HepG2 (cell line): ENCODE measurements at regions not wholly inside any gene's neighbourhood (a gene's known extent, or its start where the extent isn't known, plus 50 kb on each side); places are given as distances from the start of the nearest gene placed in this dataset.

Experiments used
- AKAP8 ChIP-seq: sonication (generic); formaldehyde crosslinking; IDR thresholded peaks from 2 replicates; pipeline ENCODE4 v1.5.1; 2020; ENCODE audit warnings: mild to moderate bottlenecking, missing genetic modification reagents
- CEBPG ChIP-seq: IDR thresholded peaks from 2 replicates; pipeline ENCODE4 v1.6.1; 2016
- CHCHD3 ChIP-seq: sonication (generic); formaldehyde crosslinking; IDR thresholded peaks from 2 replicates; pipeline ENCODE4 v1.8.0; 2022; ENCODE audit warnings: mild to moderate bottlenecking, missing genetic modification reagents, moderate library complexity
- GZF1 ChIP-seq: sonication (generic); formaldehyde crosslinking; IDR thresholded peaks from 2 replicates; pipeline ENCODE4 v1.5.1; 2020; ENCODE audit warnings: mild to moderate bottlenecking, missing genetic modification reagents
- HCFC1 ChIP-seq: fragments of 150-350 bp; IDR thresholded peaks from 2 replicates; pipeline ENCODE4 v1.6.1; 2014; ENCODE audit warnings: low read depth, low read length
- JDP2 ChIP-seq: sonication (generic); formaldehyde crosslinking; IDR thresholded peaks from 2 replicates; pipeline ENCODE4 v1.8.1; 2022; ENCODE audit warnings: missing genetic modification reagents, borderline replicate concordance
- JUND ChIP-seq: sonication (generic); formaldehyde crosslinking; IDR thresholded peaks from 2 replicates; pipeline ENCODE4 v1.8.0; 2022; ENCODE audit warnings: mild to moderate bottlenecking, missing genetic modification reagents
- KAT8 ChIP-seq: IDR thresholded peaks from 2 replicates; pipeline ENCODE4 v1.6.1; 2016; ENCODE audit warnings: missing genetic modification reagents, missing compliant biosample characterization
- KMT2A ChIP-seq: sonication (generic); formaldehyde crosslinking; IDR thresholded peaks from 2 replicates; pipeline ENCODE4 v1.4.0; 2020; ENCODE audit warnings: missing genetic modification reagents
- MAFK ChIP-seq, 2 experiments: IDR thresholded peaks in 1 of 2; conservative IDR thresholded peaks in 1 of 2; 2 replicates each; pipeline ENCODE4 v1.6.1; 2011; ENCODE audit warnings: improper control_type of control experiment in 2 of 2, low read length in 2 of 2
- NFE2 ChIP-seq: sonication (generic); formaldehyde crosslinking; IDR thresholded peaks from 2 replicates; pipeline ENCODE4 v1.4.0; 2020; ENCODE audit warnings: missing genetic modification reagents
- NFE2L2 ChIP-seq: fragments of 150-350 bp; IDR thresholded peaks from 2 replicates; pipeline ENCODE4 v1.6.1; 2014; ENCODE audit warnings: low read length
- RARG ChIP-seq: sonication (generic); formaldehyde crosslinking; IDR thresholded peaks from 2 replicates; pipeline ENCODE4 v1.4.0; 2020; ENCODE audit warnings: low read depth, mild to moderate bottlenecking, missing genetic modification reagents
- SMAD1 ChIP-seq: sonication (generic); formaldehyde crosslinking; IDR thresholded peaks from 2 replicates; pipeline ENCODE4 v1.4.0; 2020; ENCODE audit warnings: missing genetic modification reagents, low read depth, mild to moderate bottlenecking, borderline replicate concordance
- SMARCC2 ChIP-seq: fragments of 450-650 bp; IDR thresholded peaks from 2 replicates; pipeline ENCODE4 v1.6.1; 2017; ENCODE audit warnings: antibody characterized with exemption, mild to moderate bottlenecking
- SMC3 ChIP-seq: IDR thresholded peaks from 2 replicates; pipeline ENCODE4 v1.6.1; 2011; ENCODE audit warnings: low read length, improper control_type of control experiment
- ZBTB7A ChIP-seq: sonication (generic); formaldehyde crosslinking; IDR thresholded peaks from 2 replicates; pipeline ENCODE4 v1.8.0; 2022; ENCODE audit warnings: mild to moderate bottlenecking, missing genetic modification reagents
- ZBTB7B ChIP-seq: sonication (generic); formaldehyde crosslinking; IDR thresholded peaks from 2 replicates; pipeline ENCODE4 v1.4.0; 2020; ENCODE audit warnings: missing genetic modification reagents
- ZBTB8A ChIP-seq: sonication (generic); formaldehyde crosslinking; IDR thresholded peaks from 2 replicates; pipeline ENCODE4 v1.4.0; 2020; ENCODE audit warnings: mild to moderate bottlenecking, low read depth, missing genetic modification reagents, borderline replicate concordance
- ZKSCAN5 ChIP-seq: sonication (generic); formaldehyde crosslinking; IDR thresholded peaks from 2 replicates; pipeline ENCODE4 v1.5.1; 2020; ENCODE audit warnings: mild to moderate bottlenecking, missing genetic modification reagents
- ZNF101 ChIP-seq: sonication (generic); formaldehyde crosslinking; IDR thresholded peaks from 2 replicates; pipeline ENCODE4 v1.4.0; 2020; ENCODE audit warnings: mild to moderate bottlenecking, low read depth, missing genetic modification reagents, borderline replicate concordance
- ZNF30 ChIP-seq: sonication (generic); formaldehyde crosslinking; IDR thresholded peaks from 2 replicates; pipeline ENCODE4 v1.5.0; 2020; ENCODE audit warnings: mild to moderate bottlenecking, missing genetic modification reagents
- ZNF33B ChIP-seq: sonication (generic); formaldehyde crosslinking; IDR thresholded peaks from 2 replicates; pipeline ENCODE4 v1.5.1; 2020; ENCODE audit warnings: mild to moderate bottlenecking, missing genetic modification reagents
- ZNF598 ChIP-seq: sonication (generic); formaldehyde crosslinking; IDR thresholded peaks from 2 replicates; pipeline ENCODE4 v1.5.1; 2020; ENCODE audit warnings: mild to moderate bottlenecking, missing genetic modification reagents, borderline replicate concordance
- ZNF713 ChIP-seq: sonication (generic); formaldehyde crosslinking; IDR thresholded peaks from 2 replicates; pipeline ENCODE4 v1.4.0; 2020; ENCODE audit warnings: mild to moderate bottlenecking, missing genetic modification reagents
- ZNF768 ChIP-seq: sonication (generic); formaldehyde crosslinking; IDR thresholded peaks from 2 replicates; pipeline ENCODE4 v1.4.0; 2020; ENCODE audit warnings: missing genetic modification reagents
- TF ChIP-seq, protein P1 (sequence below): sonication (generic); formaldehyde crosslinking; IDR thresholded peaks from 2 replicates; pipeline ENCODE4 v1.5.0; 2020; ENCODE audit warnings: mild to moderate bottlenecking, missing genetic modification reagents, moderate library complexity
- TF ChIP-seq, protein P2 (sequence below): sonication (generic); formaldehyde crosslinking; IDR thresholded peaks from 2 replicates; pipeline ENCODE4 v1.5.0; 2020; ENCODE audit warnings: missing genetic modification reagents, mild to moderate bottlenecking, borderline replicate concordance
- TF ChIP-seq, protein P3 (sequence below): sonication (generic); formaldehyde crosslinking; IDR thresholded peaks from 2 replicates; pipeline ENCODE4 v1.5.1; 2020; ENCODE audit warnings: mild to moderate bottlenecking, missing genetic modification reagents, borderline replicate concordance

DNA sequence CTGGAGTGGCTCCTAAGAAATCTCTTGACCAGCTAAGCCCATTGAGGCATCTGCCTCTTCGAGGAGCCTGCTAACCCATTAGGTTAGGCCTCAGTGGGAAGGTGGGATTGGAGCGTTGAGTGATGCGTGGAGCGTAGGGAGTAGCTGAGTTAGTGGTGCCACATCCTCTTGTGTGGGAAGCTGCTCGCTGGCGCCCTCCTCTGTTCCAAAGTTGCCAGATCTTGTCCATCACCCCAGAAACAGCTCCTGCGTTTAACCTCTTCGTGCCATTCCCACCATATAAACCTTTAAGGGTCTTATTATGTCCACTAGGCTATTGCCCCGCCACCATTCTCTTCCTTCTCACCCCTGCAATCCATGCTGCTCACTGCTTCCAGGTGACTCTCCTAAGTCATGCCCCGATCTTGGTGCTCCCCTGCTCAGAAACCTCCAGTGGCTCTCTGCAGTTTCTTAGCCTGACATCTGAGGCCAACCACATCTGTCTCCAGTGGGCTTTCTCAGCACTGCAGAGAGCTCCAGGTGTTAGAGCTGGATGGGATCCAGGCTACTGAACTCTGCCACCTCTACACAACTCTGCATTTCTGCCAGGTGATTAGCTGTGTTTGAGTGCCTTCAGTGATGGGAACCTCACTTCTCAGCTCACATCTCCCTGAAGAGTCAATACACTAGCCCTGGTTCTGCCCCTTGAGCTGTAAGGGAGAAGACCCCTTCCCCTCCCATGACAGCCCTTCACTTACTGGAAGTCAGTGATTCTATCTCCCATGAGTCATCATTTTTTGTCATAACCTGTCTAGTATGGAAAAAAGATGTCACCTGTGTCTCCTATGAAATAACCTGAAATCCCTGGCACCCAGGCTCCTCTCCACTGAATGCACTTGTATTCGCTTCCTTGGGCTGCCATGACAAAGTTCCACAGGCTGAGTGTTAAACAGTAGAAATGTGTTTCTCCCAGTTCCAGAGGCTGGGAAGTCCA, 65.0 kb upstream of the FGFR2 start (continued):
- TF ChIP-seq ZNF33B (CRISPR knock-in tag), result no peak
- TF ChIP-seq SMAD1 (CRISPR knock-in tag), result no peak
- no peak for TF ChIP-seq KMT2A (CRISPR knock-in tag)
- TF ChIP-seq ZNF768 (CRISPR knock-in tag), result no peak
- no peak for TF ChIP-seq ZBTB7B (CRISPR knock-in tag)
- TF ChIP-seq, protein P1, sequence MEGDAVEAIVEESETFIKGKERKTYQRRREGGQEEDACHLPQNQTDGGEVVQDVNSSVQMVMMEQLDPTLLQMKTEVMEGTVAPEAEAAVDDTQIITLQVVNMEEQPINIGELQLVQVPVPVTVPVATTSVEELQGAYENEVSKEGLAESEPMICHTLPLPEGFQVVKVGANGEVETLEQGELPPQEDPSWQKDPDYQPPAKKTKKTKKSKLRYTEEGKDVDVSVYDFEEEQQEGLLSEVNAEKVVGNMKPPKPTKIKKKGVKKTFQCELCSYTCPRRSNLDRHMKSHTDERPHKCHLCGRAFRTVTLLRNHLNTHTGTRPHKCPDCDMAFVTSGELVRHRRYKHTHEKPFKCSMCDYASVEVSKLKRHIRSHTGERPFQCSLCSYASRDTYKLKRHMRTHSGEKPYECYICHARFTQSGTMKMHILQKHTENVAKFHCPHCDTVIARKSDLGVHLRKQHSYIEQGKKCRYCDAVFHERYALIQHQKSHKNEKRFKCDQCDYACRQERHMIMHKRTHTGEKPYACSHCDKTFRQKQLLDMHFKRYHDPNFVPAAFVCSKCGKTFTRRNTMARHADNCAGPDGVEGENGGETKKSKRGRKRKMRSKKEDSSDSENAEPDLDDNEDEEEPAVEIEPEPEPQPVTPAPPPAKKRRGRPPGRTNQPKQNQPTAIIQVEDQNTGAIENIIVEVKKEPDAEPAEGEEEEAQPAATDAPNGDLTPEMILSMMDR (CRISPR knock-in tag), result peak; percentile 56
- TF ChIP-seq JDP2 (CRISPR knock-in tag), result no peak
- 0 out of 2 replicates have a peak, but pooled peaks have one; percentile 32 for TF ChIP-seq NFE2L2
- no peak for TF ChIP-seq ZNF101
- TF ChIP-seq ZBTB7A (CRISPR knock-in tag), result no peak
- TF ChIP-seq, protein P2, sequence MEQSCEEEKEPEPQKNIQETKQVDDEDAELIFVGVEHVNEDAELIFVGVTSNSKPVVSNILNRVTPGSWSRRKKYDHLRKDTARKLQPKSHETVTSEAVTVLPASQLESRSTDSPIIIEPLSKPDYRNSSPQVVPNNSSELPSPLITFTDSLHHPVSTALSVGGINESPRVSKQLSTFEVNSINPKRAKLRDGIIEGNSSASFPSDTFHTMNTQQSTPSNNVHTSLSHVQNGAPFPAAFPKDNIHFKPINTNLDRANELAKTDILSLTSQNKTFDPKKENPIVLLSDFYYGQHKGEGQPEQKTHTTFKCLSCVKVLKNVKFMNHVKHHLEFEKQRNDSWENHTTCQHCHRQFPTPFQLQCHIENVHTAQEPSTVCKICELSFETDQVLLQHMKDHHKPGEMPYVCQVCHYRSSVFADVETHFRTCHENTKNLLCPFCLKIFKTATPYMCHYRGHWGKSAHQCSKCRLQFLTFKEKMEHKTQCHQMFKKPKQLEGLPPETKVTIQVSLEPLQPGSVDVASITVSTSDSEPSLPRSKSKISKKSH, result no peak
- no peak for TF ChIP-seq GZF1 (CRISPR knock-in tag)
- TF ChIP-seq NFE2 (CRISPR knock-in tag), result no peak
- TF ChIP-seq AKAP8, result no peak
- TF ChIP-seq RARG (CRISPR knock-in tag), result no peak
- TF ChIP-seq HCFC1, result no peak
- TF ChIP-seq MAFK (conservative IDR thresholded peaks at IDR 0.05 in 1 of 2, IDR thresholded peaks at IDR 0.05 in 1 of 2; ENCODE audit: low read length in 2 of 2), result peak; percentile 33 to 65; a peak in 2 of 4 replicates
- TF ChIP-seq, protein P3, sequence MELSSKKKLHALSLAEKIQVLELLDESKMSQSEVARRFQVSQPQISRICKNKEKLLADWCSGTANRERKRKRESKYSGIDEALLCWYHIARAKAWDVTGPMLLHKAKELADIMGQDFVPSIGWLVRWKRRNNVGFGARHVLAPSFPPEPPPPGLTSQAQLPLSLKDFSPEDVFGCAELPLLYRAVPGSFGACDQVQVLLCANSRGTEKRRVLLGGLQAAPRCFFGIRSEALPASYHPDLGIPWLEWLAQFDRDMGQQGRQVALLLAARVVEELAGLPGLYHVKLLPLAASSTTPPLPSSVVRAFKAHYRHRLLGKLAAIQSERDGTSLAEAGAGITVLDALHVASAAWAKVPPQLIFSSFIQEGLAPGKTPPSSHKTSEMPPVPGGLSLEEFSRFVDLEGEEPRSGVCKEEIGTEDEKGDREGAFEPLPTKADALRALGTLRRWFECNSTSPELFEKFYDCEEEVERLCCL (CRISPR knock-in tag), result no peak
- TF ChIP-seq ZNF713 (CRISPR knock-in tag), result no peak
- no peak for TF ChIP-seq SMARCC2
- TF ChIP-seq JUND (CRISPR knock-in tag), result no peak
- no peak for TF ChIP-seq CHCHD3 (CRISPR knock-in tag)
- peak; percentile 52; the same call in 1 of the 2 replicates for TF ChIP-seq SMC3
- TF ChIP-seq ZKSCAN5 (CRISPR knock-in tag), result no peak
- no peak for TF ChIP-seq ZNF598 (CRISPR knock-in tag)
- no peak for TF ChIP-seq KAT8 (CRISPR knock-in tag)
- TF ChIP-seq ZBTB8A (CRISPR knock-in tag), result no peak
- TF ChIP-seq CEBPG (CRISPR knock-in tag), result no peak
- no peak for TF ChIP-seq ZNF30 (CRISPR knock-in tag)
